ENCODE measurements at regions not wholly inside any gene's neighbourhood (a gene's known extent, or its start where the extent isn't known, plus 50 kb on each side); places are given as distances from the start of the nearest gene placed in this dataset.

DNA sequence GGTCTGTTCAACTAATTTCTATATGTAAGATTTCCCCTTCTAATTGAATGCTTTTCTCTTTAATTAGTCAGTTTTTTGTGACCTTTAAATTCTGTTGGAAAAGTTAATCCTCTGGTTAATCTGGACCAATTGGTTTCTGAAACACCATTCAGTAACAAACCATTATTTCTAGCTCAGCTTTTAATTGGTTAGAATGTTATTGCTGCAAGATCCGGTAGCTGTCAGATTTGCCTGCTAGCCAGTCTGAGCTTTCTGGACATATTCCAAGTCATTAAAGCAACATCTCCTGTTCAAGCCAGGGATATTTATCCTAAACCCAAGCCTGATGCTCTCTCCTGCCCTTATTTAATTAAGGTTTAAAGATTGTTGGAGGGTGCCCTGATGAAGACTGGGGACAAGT lies 55.1 kb upstream of the FBXL4 start:
- TF ChIP-seq CTCF (CRISPR knock-in tag; IDR thresholded peaks at IDR 0.05) (no peak), TEAD2 (CRISPR knock-in tag; IDR thresholded peaks at IDR 0.05) (no peak), SP1 (IDR thresholded peaks at IDR 0.05) (no peak), SP1 (CRISPR knock-in tag; IDR thresholded peaks at IDR 0.05) (no peak), PATZ1 (CRISPR knock-in tag; IDR thresholded peaks at IDR 0.05) (no peak), ZNF12 (CRISPR knock-in tag; IDR thresholded peaks at IDR 0.05) (no peak), TBX3 (IDR thresholded peaks at IDR 0.05; ENCODE audit: borderline replicate concordance) (no peak), MXD3 (CRISPR knock-in tag; IDR thresholded peaks at IDR 0.05) (no peak), ZFP36 (IDR thresholded peaks at IDR 0.05; ENCODE audit: borderline replicate concordance, low read depth, low read length, partially characterized antibody) (no peak), TAF1 (CRISPR knock-in tag; IDR thresholded peaks at IDR 0.05) (no peak)
- TF ChIP-seq, protein P1, sequence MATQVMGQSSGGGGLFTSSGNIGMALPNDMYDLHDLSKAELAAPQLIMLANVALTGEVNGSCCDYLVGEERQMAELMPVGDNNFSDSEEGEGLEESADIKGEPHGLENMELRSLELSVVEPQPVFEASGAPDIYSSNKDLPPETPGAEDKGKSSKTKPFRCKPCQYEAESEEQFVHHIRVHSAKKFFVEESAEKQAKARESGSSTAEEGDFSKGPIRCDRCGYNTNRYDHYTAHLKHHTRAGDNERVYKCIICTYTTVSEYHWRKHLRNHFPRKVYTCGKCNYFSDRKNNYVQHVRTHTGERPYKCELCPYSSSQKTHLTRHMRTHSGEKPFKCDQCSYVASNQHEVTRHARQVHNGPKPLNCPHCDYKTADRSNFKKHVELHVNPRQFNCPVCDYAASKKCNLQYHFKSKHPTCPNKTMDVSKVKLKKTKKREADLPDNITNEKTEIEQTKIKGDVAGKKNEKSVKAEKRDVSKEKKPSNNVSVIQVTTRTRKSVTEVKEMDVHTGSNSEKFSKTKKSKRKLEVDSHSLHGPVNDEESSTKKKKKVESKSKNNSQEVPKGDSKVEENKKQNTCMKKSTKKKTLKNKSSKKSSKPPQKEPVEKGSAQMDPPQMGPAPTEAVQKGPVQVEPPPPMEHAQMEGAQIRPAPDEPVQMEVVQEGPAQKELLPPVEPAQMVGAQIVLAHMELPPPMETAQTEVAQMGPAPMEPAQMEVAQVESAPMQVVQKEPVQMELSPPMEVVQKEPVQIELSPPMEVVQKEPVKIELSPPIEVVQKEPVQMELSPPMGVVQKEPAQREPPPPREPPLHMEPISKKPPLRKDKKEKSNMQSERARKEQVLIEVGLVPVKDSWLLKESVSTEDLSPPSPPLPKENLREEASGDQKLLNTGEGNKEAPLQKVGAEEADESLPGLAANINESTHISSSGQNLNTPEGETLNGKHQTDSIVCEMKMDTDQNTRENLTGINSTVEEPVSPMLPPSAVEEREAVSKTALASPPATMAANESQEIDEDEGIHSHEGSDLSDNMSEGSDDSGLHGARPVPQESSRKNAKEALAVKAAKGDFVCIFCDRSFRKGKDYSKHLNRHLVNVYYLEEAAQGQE (IDR thresholded peaks at IDR 0.05; ENCODE audit: borderline replicate concordance in 1 of 2, low read depth in 1 of 2, low read length in 2 of 2): no peak
- TF ChIP-seq, protein P2, sequence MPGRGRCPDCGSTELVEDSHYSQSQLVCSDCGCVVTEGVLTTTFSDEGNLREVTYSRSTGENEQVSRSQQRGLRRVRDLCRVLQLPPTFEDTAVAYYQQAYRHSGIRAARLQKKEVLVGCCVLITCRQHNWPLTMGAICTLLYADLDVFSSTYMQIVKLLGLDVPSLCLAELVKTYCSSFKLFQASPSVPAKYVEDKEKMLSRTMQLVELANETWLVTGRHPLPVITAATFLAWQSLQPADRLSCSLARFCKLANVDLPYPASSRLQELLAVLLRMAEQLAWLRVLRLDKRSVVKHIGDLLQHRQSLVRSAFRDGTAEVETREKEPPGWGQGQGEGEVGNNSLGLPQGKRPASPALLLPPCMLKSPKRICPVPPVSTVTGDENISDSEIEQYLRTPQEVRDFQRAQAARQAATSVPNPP (CRISPR knock-in tag; IDR thresholded peaks at IDR 0.05): no peak
- TF ChIP-seq, protein P3, sequence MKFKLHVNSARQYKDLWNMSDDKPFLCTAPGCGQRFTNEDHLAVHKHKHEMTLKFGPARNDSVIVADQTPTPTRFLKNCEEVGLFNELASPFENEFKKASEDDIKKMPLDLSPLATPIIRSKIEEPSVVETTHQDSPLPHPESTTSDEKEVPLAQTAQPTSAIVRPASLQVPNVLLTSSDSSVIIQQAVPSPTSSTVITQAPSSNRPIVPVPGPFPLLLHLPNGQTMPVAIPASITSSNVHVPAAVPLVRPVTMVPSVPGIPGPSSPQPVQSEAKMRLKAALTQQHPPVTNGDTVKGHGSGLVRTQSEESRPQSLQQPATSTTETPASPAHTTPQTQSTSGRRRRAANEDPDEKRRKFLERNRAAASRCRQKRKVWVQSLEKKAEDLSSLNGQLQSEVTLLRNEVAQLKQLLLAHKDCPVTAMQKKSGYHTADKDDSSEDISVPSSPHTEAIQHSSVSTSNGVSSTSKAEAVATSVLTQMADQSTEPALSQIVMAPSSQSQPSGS (CRISPR knock-in tag; IDR thresholded peaks at IDR 0.05): no peak
